ENCODE measurements at regions not wholly inside any gene's neighbourhood (a gene's known extent, or its start where the extent isn't known, plus 50 kb on each side); places are given as distances from the start of the nearest gene placed in this dataset.

GRCh38 chr1:118821801-118822200 is 166.3 kb downstream of the TBX15 start:
- Histone ChIP-seq H3K27ac (no peak overlapping the region), H3K4me2 (ENCODE audit: unreplicated experiment) (no peak overlapping the region), H2AFZ (0 out of 2 replicates have a peak overlapping the region, but pooled peaks have one; percentile 7), H3K4me3 (no peak overlapping the region), H3K27me3 (replicated peaks; ENCODE audit: insufficient read depth) (no peaks in the 10 kb centered on the region), H3K4me1 (ENCODE audit: insufficient read depth) (no peaks in the 10 kb centered on the region), H3F3A (ENCODE audit: insufficient read depth) (no peaks in the 10 kb centered on the region), H3K9me3 (ENCODE audit: low read depth) (no peaks in the 10 kb centered on the region), H3K79me2 (ENCODE audit: insufficient read depth) (no peaks in the 10 kb centered on the region), H3K9ac (no peak overlapping the region), H3K36me3 (ENCODE audit: low read depth) (no peaks in the 10 kb centered on the region), H4K20me1 (ENCODE audit: insufficient read depth) (no peaks in the 10 kb centered on the region), H3K9me2 (ENCODE audit: insufficient read depth) (no peaks in the 10 kb centered on the region)
- TF ChIP-seq EZH2phosphoT487 (IDR thresholded peaks at IDR 0.05; ENCODE audit: insufficient read depth, low read depth), result no peak
- TF ChIP-seq EZH2 (IDR thresholded peaks at IDR 0.05; ENCODE audit: insufficient read depth, poor library complexity, severe bottlenecking), result no peak
- 19 to 25% methylated on average over 2 of the region's 2 CpGs for WGBS, 2 experiments (ENCODE audit: low coverage in 1 of 2, low lambda C conversion rate in 2 of 2, missing lambda C conversion rate in 2 of 2)
- in situ Hi-C loops (cut with MboI), result no loop called here
- DNase-seq, result peak; percentile 73

GRCh38 chr1:118820864-118821263 is 167.3 kb downstream of the TBX15 start:
- H3K4me3 ChIP-seq, result no peak overlapping the region

GRCh38 chr1:118815909-118816308 is 172.2 kb downstream of the TBX15 start:
- Histone ChIP-seq H2AFZ (no peak overlapping the region), H3K27ac (no peak overlapping the region), H3K9me2 (ENCODE audit: insufficient read depth) (no peaks in the 10 kb centered on the region), H3K27me3 (replicated peaks; ENCODE audit: insufficient read depth) (no peaks in the 10 kb centered on the region), H3K4me3 (no peak overlapping the region), H4K20me1 (ENCODE audit: insufficient read depth) (no peaks in the 10 kb centered on the region), H3K36me3 (ENCODE audit: low read depth) (no peaks in the 10 kb centered on the region), H3K9ac (no peak overlapping the region), H3K9me3 (ENCODE audit: low read depth) (no peaks in the 10 kb centered on the region), H3F3A (ENCODE audit: insufficient read depth) (no peaks in the 10 kb centered on the region), H3K4me1 (ENCODE audit: insufficient read depth) (no peaks in the 10 kb centered on the region), H3K4me2 (ENCODE audit: unreplicated experiment) (no peak overlapping the region), H3K79me2 (ENCODE audit: insufficient read depth) (no peaks in the 10 kb centered on the region)
- in situ Hi-C loops (cut with MboI), result no loop called here
- peak; percentile 17 for DNase-seq
- TF ChIP-seq EZH2phosphoT487 (IDR thresholded peaks at IDR 0.05; ENCODE audit: insufficient read depth, low read depth) (no peak), EZH2 (IDR thresholded peaks at IDR 0.05; ENCODE audit: insufficient read depth, poor library complexity, severe bottlenecking) (no peak)
- WGBS, 2 experiments (ENCODE audit: low coverage in 1 of 2, low lambda C conversion rate in 2 of 2, missing lambda C conversion rate in 2 of 2), result 37 to 48% methylated on average over 2 of the region's 2 CpGs

More at GRCh38 chr1:118820864-118821263, 167.3 kb downstream of the TBX15 start:
- H3K9me2 ChIP-seq (ENCODE audit: insufficient read depth), result no peaks in the 10 kb centered on the region
- TF ChIP-seq EZH2phosphoT487 (IDR thresholded peaks at IDR 0.05; ENCODE audit: insufficient read depth, low read depth) (no peak), EZH2 (IDR thresholded peaks at IDR 0.05; ENCODE audit: insufficient read depth, poor library complexity, severe bottlenecking) (no peak)
- no peak overlapping the region for H3K9ac ChIP-seq
- WGBS, 2 experiments (ENCODE audit: low coverage in 1 of 2, low lambda C conversion rate in 2 of 2, missing lambda C conversion rate in 2 of 2), result 92 to 93% methylated on average over 1 of the region's 1 CpG
- H4K20me1 ChIP-seq (ENCODE audit: insufficient read depth), result no peaks in the 10 kb centered on the region
- no peak overlapping the region for H2AFZ ChIP-seq
- H3K4me2 ChIP-seq (ENCODE audit: unreplicated experiment), result no peak overlapping the region
- H3K27me3 ChIP-seq (replicated peaks; ENCODE audit: insufficient read depth), result no peaks in the 10 kb centered on the region
- H3K9me3 ChIP-seq (ENCODE audit: low read depth), result no peaks in the 10 kb centered on the region
- no peaks in the 10 kb centered on the region for H3K79me2 ChIP-seq (ENCODE audit: insufficient read depth)
- no peak overlapping the region for H3K27ac ChIP-seq
- H3K36me3 ChIP-seq (ENCODE audit: low read depth), result no peaks in the 10 kb centered on the region
- H3K4me1 ChIP-seq (ENCODE audit: insufficient read depth), result no peaks in the 10 kb centered on the region
- no peak for DNase-seq
- H3F3A ChIP-seq (ENCODE audit: insufficient read depth), result no peaks in the 10 kb centered on the region
- in situ Hi-C loops (cut with MboI), result no loop called here

- 58 to 64% methylated on average over 4 of the region's 4 CpGs for WGBS, 2 experiments (ENCODE audit: low coverage in 1 of 2, low lambda C conversion rate in 2 of 2, missing lambda C conversion rate in 2 of 2)
These were observed 175.6 kb downstream of the TBX15 start for GRCh38 chr1:118812555-118812954.

GRCh38 chr1:118811156-118811555 is 177.0 kb downstream of the TBX15 start:
- H3F3A ChIP-seq (ENCODE audit: insufficient read depth), result no peaks in the 10 kb centered on the region
- 94 to 100% methylated on average over 1 of the region's 1 CpG for WGBS, 2 experiments (ENCODE audit: low coverage in 1 of 2, low lambda C conversion rate in 2 of 2, missing lambda C conversion rate in 2 of 2)
- no peaks in the 10 kb centered on the region for H3K9me3 ChIP-seq (ENCODE audit: low read depth)
- no peaks in the 10 kb centered on the region for H3K27me3 ChIP-seq (replicated peaks; ENCODE audit: insufficient read depth)
- H3K4me3 ChIP-seq, result no peak overlapping the region
- no peak overlapping the region for H2AFZ ChIP-seq
- no peak overlapping the region for H3K9ac ChIP-seq
- H3K4me2 ChIP-seq (ENCODE audit: unreplicated experiment), result no peak overlapping the region
- H3K9me2 ChIP-seq (ENCODE audit: insufficient read depth), result no peaks in the 10 kb centered on the region
- H3K36me3 ChIP-seq (ENCODE audit: low read depth), result no peaks in the 10 kb centered on the region
- no peaks in the 10 kb centered on the region for H4K20me1 ChIP-seq (ENCODE audit: insufficient read depth)
- H3K27ac ChIP-seq, result no peak overlapping the region
- in situ Hi-C loops (cut with MboI), result no loop called here
- DNase-seq, result no peak
- no peaks in the 10 kb centered on the region for H3K4me1 ChIP-seq (ENCODE audit: insufficient read depth)
- no peaks in the 10 kb centered on the region for H3K79me2 ChIP-seq (ENCODE audit: insufficient read depth)
- TF ChIP-seq EZH2 (IDR thresholded peaks at IDR 0.05; ENCODE audit: insufficient read depth, poor library complexity, severe bottlenecking) (no peak), EZH2phosphoT487 (IDR thresholded peaks at IDR 0.05; ENCODE audit: insufficient read depth, low read depth) (no peak)

More at GRCh38 chr1:118812555-118812954, 175.6 kb downstream of the TBX15 start:
- H3K4me3 ChIP-seq, result no peak overlapping the region
- no peaks in the 10 kb centered on the region for H3K9me2 ChIP-seq (ENCODE audit: insufficient read depth)
- in situ Hi-C loops (cut with MboI), result no loop called here
- H3K4me2 ChIP-seq (ENCODE audit: unreplicated experiment), result no peak overlapping the region
- H3K9ac ChIP-seq, result no peak overlapping the region
- no peaks in the 10 kb centered on the region for H3K27me3 ChIP-seq (replicated peaks; ENCODE audit: insufficient read depth)
- H4K20me1 ChIP-seq (ENCODE audit: insufficient read depth), result no peaks in the 10 kb centered on the region
- H3K79me2 ChIP-seq (ENCODE audit: insufficient read depth), result no peaks in the 10 kb centered on the region
- DNase-seq, result no peak
- no peaks in the 10 kb centered on the region for H3K36me3 ChIP-seq (ENCODE audit: low read depth)
- no peaks in the 10 kb centered on the region for H3K9me3 ChIP-seq (ENCODE audit: low read depth)
- TF ChIP-seq EZH2phosphoT487 (IDR thresholded peaks at IDR 0.05; ENCODE audit: insufficient read depth, low read depth) (no peak), EZH2 (IDR thresholded peaks at IDR 0.05; ENCODE audit: insufficient read depth, poor library complexity, severe bottlenecking) (no peak)
- no peak overlapping the region for H2AFZ ChIP-seq
- no peaks in the 10 kb centered on the region for H3K4me1 ChIP-seq (ENCODE audit: insufficient read depth)
- no peak overlapping the region for H3K27ac ChIP-seq
- no peaks in the 10 kb centered on the region for H3F3A ChIP-seq (ENCODE audit: insufficient read depth)

Measured in GM23248 (cell line).